HG03066 (cell line): ENCODE measurements at regions not wholly inside any gene's neighbourhood (a gene's known extent, or its start where the extent isn't known, plus 50 kb on each side); places are given as distances from the start of the nearest gene placed in this dataset.

Source experiments
- ATAC-seq: cut with Tn5 transposase; IDR thresholded peaks from one replicate; pipeline ENCODE4 v1.9.1; 2021; ENCODE audit warnings: low read depth; ENCODE audit not compliant: unreplicated experiment

GRCh38 chr18:34631093-34631966 is 78.8 kb upstream of the DTNA start:
- no peak for ATAC-seq

GRCh38 chr18:34632321-34632720 is 77.8 kb upstream of the DTNA start:
- no peak for ATAC-seq

- no peak for ATAC-seq
Observed at GRCh38 chr18:34633368-34633767, 76.7 kb upstream of the DTNA start.

- no peak for ATAC-seq
Observed at GRCh38 chr18:34637094-34637801, 72.8 kb upstream of the DTNA start.

- ATAC-seq, result no peak
Observed at GRCh38 chr18:34639687-34640086, 70.4 kb upstream of the DTNA start.

GRCh38 chr18:34640276-34640675 is 69.8 kb upstream of the DTNA start:
- ATAC-seq, result no peak

- no peak for ATAC-seq
Observed at GRCh38 chr18:34643989-34644388, 66.1 kb upstream of the DTNA start.

GRCh38 chr18:34647251-34647650 is 62.8 kb upstream of the DTNA start:
- no peak for ATAC-seq

- ATAC-seq, result no peak
Observed at GRCh38 chr18:34648269-34648985, 61.7 kb upstream of the DTNA start.

- no peak for ATAC-seq
Observed at GRCh38 chr18:34649080-34649479, 61.0 kb upstream of the DTNA start.

- no peak for ATAC-seq
Observed at GRCh38 chr18:34650121-34650545, 60.0 kb upstream of the DTNA start.

- no peak for ATAC-seq
Observed at GRCh38 chr18:34651586-34652369, 58.3 kb upstream of the DTNA start.

GRCh38 chr18:34655131-34655530 is 55.0 kb upstream of the DTNA start:
- ATAC-seq, result no peak

- ATAC-seq, result no peak
Observed at GRCh38 chr18:34657860-34658500, 52.1 kb upstream of the DTNA start.

- no peak for ATAC-seq
Observed at GRCh38 chr18:34659579-34660517, 50.2 kb upstream of the DTNA start.
